WERI-Rb-1 (cell line): ENCODE measurements at regions not wholly inside any gene's neighbourhood (a gene's known extent, or its start where the extent isn't known, plus 50 kb on each side); places are given as distances from the start of the nearest gene placed in this dataset.

Experiments
- DNase-seq: peaks from one replicate; pipeline ENCODE4 v3.0.0-alpha.2; 2020
- H3K27ac ChIP-seq: fragments of 250-450 bp; sonication (Bioruptor Pico); 2 replicates; pipeline ENCODE4 v1.5.1; 2020; ENCODE audit warnings: mild to moderate bottlenecking, moderate library complexity
- H3K27me3 ChIP-seq: fragments of 250-450 bp; sonication (Bioruptor Pico); 2 replicates; pipeline ENCODE4 v1.5.1; 2021; ENCODE audit warnings: mild to moderate bottlenecking, low read depth, moderate library complexity; ENCODE audit not compliant: insufficient read depth, severe bottlenecking
- H3K36me3 ChIP-seq: fragments of 250-450 bp; sonication (Bioruptor Pico); 2 replicates; pipeline ENCODE4 v1.5.1; 2020; ENCODE audit warnings: mild to moderate bottlenecking, moderate library complexity
- H3K4me3 ChIP-seq: 2 replicates; pipeline ENCODE4 v1.5.1; 2011; ENCODE audit warnings: low read depth, mild to moderate bottlenecking, control low read depth, low read length
- H3K9me3 ChIP-seq: fragments of 250-450 bp; sonication (Bioruptor Pico); 2 replicates; pipeline ENCODE4 v1.5.1; 2021; ENCODE audit warnings: mild to moderate bottlenecking, moderate library complexity; ENCODE audit not compliant: severe bottlenecking
- CTCF ChIP-seq: IDR thresholded peaks from 2 replicates; pipeline ENCODE4 v1.5.1; 2011; ENCODE audit warnings: low read depth, mild to moderate bottlenecking, control low read depth, inconsistent platforms, low read length

GRCh38 chr17:33766721-33767120 is 473.6 kb upstream of the ASIC2 start:
- H3K27me3 ChIP-seq, result peaks cover 46% of the 10 kb centered on the region

DNA sequence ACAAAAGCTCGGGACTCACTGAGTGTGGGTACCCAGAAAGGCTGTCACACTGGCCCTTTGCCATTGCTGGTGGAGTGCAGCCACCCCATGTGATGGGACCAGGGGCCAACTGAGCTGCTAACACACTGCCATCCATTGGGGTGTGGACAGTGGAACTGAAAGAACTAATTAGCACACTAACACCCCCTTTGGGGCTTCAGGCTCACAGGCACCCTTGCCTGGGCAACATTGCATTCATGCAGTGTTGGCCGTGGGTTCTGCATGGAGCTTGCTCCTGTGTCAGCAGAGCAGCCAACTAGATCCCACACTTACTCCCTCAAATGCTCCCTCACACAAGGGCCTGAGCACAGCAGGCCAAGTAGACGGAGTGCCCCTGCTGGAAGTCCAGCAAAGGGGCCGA is 476.0 kb upstream of the ASIC2 start:
- H3K9me3 ChIP-seq, result no peaks in the 10 kb centered on the region
- no peak overlapping the region for H3K27ac ChIP-seq
- TF ChIP-seq CTCF, result no peak
- no peak for DNase-seq
- peaks cover 42% of the 10 kb centered on the region for H3K27me3 ChIP-seq
- H3K4me3 ChIP-seq, result no peak overlapping the region
- no peaks in the 10 kb centered on the region for H3K36me3 ChIP-seq

More at GRCh38 chr17:33766721-33767120, 473.6 kb upstream of the ASIC2 start:
- TF ChIP-seq CTCF, result no peak
- Histone ChIP-seq H3K9me3 (no peaks in the 10 kb centered on the region), H3K27ac (no peak overlapping the region), H3K4me3 (no peak overlapping the region), H3K36me3 (no peaks in the 10 kb centered on the region)
- DNase-seq, result no peak

- DNase-seq, result no peak
- H3K27me3 ChIP-seq, result peaks cover 31% of the 10 kb centered on the region
- no peaks in the 10 kb centered on the region for H3K36me3 ChIP-seq
- no peak overlapping the region for H3K4me3 ChIP-seq
- no peaks in the 10 kb centered on the region for H3K9me3 ChIP-seq
- TF ChIP-seq CTCF, result no peak
- no peak overlapping the region for H3K27ac ChIP-seq
These were observed 478.8 kb upstream of the CCL2 start for GRCh38 chr17:33776304-33776703.

DNA sequence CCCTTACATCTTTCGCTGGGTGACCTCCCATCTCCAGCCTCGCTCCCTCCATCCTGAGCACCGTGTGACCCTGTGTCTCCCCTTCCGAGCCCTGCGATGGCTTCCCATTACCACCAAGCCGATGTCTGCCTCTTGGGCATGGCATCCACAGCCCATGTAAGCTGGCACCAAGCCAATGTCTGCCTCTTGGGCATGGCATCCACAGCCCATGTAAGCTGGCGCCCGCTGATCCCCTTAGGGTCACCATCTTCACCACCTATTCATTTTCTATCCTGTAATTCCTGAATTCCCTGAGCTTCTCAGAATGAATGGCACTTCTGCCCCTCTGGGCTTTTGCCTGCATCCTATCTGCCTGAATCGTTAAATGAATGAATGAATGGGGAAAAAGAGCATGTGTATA is 478.2 kb upstream of the CCL2 start:
- no peak overlapping the region for H3K27ac ChIP-seq
- no peak for TF ChIP-seq CTCF
- no peak overlapping the region for H3K4me3 ChIP-seq
- H3K36me3 ChIP-seq, result no peaks in the 10 kb centered on the region
- no peak for DNase-seq
- H3K27me3 ChIP-seq, result peaks cover 36% of the 10 kb centered on the region
- no peaks in the 10 kb centered on the region for H3K9me3 ChIP-seq

- H3K27ac ChIP-seq, result no peak overlapping the region
- H3K4me3 ChIP-seq, result no peak overlapping the region
- no peak for DNase-seq
- no peaks in the 10 kb centered on the region for H3K36me3 ChIP-seq
- H3K9me3 ChIP-seq, result no peaks in the 10 kb centered on the region
- no peak for TF ChIP-seq CTCF
- peaks cover 30% of the 10 kb centered on the region for H3K27me3 ChIP-seq
These were observed 477.4 kb upstream of the CCL2 start for GRCh38 chr17:33777674-33778073.

DNA sequence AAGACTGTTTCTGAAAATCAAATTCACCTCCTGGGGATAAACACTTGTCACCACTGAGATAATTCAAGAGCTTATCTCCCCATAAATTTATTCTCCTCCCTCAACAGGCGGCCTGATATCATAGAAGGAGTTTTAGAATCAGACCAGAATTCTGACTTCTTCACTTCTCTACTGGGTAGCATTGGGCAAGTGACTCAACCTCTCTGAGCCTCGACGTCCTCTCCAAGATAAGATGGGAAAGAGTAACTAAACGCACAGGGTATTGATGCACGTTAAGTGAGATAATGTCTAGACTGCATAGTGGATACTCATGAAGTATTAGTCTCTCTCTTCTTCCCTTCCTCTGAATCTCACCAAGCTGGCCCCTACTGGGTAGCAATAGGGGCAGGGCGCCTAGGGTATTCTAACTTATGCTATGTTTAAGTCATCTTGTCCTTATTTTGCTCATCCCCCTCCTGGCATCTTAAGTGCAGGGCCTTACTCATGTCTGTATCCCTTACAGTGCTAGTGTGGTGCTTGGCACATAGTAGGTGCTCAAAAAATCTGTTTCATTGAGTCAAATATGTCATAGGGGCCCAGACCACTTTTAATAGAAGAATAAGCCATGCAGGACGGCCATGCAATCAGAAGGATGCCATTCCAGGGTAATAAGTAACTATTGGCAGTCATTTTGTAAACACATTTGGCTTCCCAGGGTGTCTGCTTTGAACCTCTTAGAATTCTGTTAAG is 476.4 kb upstream of the CCL2 start:
- H3K4me3 ChIP-seq, result no peak overlapping the region
- H3K9me3 ChIP-seq, result no peaks in the 10 kb centered on the region
- H3K27ac ChIP-seq, result no peak overlapping the region
- DNase-seq, result no peak
- H3K36me3 ChIP-seq, result no peaks in the 10 kb centered on the region
- no peak for TF ChIP-seq CTCF
- H3K27me3 ChIP-seq, result peaks cover 31% of the 10 kb centered on the region
